ENCODE measurements at regions not wholly inside any gene's neighbourhood (a gene's known extent, or its start where the extent isn't known, plus 50 kb on each side); places are given as distances from the start of the nearest gene placed in this dataset.

DNA sequence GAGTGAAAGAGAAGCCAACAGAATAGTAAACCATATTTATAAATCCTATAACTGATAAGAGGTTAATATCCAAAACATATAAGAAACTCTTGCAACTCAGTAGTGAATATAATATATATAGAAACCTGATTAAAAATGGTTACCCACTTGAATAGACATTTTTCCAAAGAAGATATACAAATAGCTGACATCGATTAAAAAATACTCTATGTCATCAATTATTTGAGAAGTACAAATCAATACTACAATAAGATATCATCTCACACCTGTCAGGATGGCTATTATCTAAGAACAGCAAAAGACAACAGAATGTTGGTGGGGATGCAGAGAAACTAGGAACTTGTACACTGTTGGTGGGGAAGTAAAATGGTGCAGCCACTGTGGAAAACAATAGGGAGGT, 254.4 kb downstream of the PPARGC1A start:
- Histone ChIP-seq H3K9me3 (ENCODE audit: control insufficient read depth in 2 of 2, insufficient read depth in 1 of 2, low read depth in 1 of 2, low read length in 1 of 2) (no peaks in the 10 kb centered on the region), H3K36me3 (ENCODE audit: control insufficient read depth in 3 of 3, insufficient read depth in 2 of 3, low read depth in 1 of 3, low read length in 3 of 3) (no peaks in the 10 kb centered on the region), H3K4me1 (ENCODE audit: control insufficient read depth in 3 of 3, insufficient read depth in 2 of 3, low read depth in 1 of 3, low read length in 2 of 3) (no peaks in the 10 kb centered on the region), H3K4me3 (ENCODE audit: low read depth in 1 of 3, low read length in 3 of 3) (no peak overlapping the region), H3K27ac (ENCODE audit: low read depth in 1 of 3, low read length in 2 of 3) (no peak overlapping the region), H3K27me3 (ENCODE audit: control insufficient read depth in 3 of 3, insufficient read depth in 3 of 3, low read length in 3 of 3) (no peaks in the 10 kb centered on the region)
- FAIRE-seq (no peak), DNase-seq (no peak)
- 91 to 97% (median 93%) methylated on average over 1 of the region's 1 CpG for WGBS, 3 donors

DNA sequence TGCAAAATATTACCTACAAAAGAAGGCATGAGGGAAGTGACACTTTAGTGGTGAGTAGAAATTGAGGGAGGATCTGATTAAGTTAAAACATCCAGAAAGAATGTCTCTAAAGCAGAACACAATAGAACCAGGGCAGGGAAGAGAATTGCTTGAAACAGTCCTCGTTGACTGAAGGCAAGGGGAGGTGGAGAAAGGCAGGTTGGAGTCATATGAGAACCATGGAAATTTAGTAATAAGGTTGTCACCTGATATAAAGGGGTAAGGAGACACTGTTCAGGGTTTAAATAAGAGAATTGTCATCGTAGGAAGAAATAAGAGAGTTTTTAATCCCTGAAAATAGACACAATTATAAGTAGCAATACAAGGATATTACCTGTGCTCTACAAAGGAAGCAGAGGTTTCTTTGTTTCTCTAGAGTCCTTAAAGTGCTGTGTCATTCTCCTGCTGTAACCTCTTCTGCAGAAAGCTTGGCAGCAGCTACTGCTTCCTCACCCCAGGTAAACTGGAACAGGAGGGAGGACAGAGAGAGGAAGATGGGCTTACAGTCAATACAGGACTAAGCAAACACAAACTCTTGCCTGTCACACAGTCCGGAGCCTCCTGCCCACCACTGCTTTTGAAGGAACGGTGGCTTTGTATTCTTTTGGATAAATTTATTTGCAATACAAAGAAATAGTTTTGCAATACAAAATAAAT, 258.4 kb downstream of the PPARGC1A start:
- H3K27ac ChIP-seq (ENCODE audit: low read depth in 1 of 3, low read length in 2 of 3): no peak overlapping the region
- DNase-seq (no peak), FAIRE-seq (no peak)
- no peaks in the 10 kb centered on the region for H3K9me3 ChIP-seq (ENCODE audit: control insufficient read depth in 2 of 2, insufficient read depth in 1 of 2, low read depth in 1 of 2, low read length in 1 of 2)
- H3K27me3 ChIP-seq (ENCODE audit: control insufficient read depth in 3 of 3, insufficient read depth in 3 of 3, low read length in 3 of 3): no peaks in the 10 kb centered on the region
- no peaks in the 10 kb centered on the region for H3K36me3 ChIP-seq (ENCODE audit: control insufficient read depth in 3 of 3, insufficient read depth in 2 of 3, low read depth in 1 of 3, low read length in 3 of 3)
- WGBS, 3 donors: 62 to 66% (median 65%) methylated on average over 4 of the region's 4 CpGs
- H3K4me1 ChIP-seq (ENCODE audit: control insufficient read depth in 3 of 3, insufficient read depth in 2 of 3, low read depth in 1 of 3, low read length in 2 of 3): no peaks in the 10 kb centered on the region
- no peak overlapping the region for H3K4me3 ChIP-seq (ENCODE audit: low read depth in 1 of 3, low read length in 3 of 3)

DNA sequence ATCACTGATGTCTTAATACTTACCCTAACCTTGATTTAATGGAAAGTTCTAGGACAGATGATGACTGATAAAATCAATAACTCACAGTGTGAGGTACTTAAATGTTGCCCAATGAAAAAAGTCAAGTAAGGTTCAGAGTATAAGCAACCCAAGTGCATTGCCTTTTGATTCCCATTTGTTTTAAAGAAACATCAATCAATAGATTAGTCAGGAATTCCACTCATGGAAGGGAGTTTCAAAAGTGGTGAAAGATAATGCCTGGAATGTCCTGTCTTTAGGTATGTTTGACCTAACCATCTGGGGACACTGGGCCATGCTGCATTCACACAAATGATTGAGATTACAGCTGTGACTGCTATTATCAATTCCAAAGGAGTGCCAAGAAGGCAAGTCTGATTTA, 259.7 kb downstream of the PPARGC1A start:
- Histone ChIP-seq H3K4me3 (ENCODE audit: low read depth in 1 of 3, low read length in 3 of 3) (no peak overlapping the region), H3K27ac (ENCODE audit: low read depth in 1 of 3, low read length in 2 of 3) (no peak overlapping the region), H3K4me1 (ENCODE audit: control insufficient read depth in 3 of 3, insufficient read depth in 2 of 3, low read depth in 1 of 3, low read length in 2 of 3) (no peaks in the 10 kb centered on the region), H3K36me3 (ENCODE audit: control insufficient read depth in 3 of 3, insufficient read depth in 2 of 3, low read depth in 1 of 3, low read length in 3 of 3) (no peaks in the 10 kb centered on the region), H3K9me3 (ENCODE audit: control insufficient read depth in 2 of 2, insufficient read depth in 1 of 2, low read depth in 1 of 2, low read length in 1 of 2) (no peaks in the 10 kb centered on the region), H3K27me3 (ENCODE audit: control insufficient read depth in 3 of 3, insufficient read depth in 3 of 3, low read length in 3 of 3) (no peaks in the 10 kb centered on the region)
- no peak for DNase-seq
- no peak for FAIRE-seq

DNA sequence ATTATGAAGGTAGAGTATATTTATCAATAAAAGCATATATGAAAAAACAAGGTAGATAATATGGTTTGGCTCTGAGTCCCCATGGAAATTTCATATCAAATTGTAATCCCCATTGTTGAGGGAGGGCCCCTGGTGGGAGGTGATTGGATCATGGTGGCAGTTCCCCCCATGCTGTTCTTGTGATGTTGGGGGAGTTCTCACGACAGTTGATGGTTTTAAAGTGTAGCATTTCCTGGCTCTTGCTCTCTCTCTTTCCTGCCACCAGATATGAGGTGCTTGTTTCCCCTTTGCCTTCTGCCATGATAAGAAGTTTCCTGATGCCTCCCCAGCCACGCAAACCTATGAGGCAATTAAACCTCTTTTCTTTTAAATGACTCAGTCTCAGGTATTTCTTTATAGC, 260.4 kb downstream of the PPARGC1A start:
- Histone ChIP-seq H3K4me3 (ENCODE audit: low read depth in 1 of 3, low read length in 3 of 3) (no peak overlapping the region), H3K4me1 (ENCODE audit: control insufficient read depth in 3 of 3, insufficient read depth in 2 of 3, low read depth in 1 of 3, low read length in 2 of 3) (no peaks in the 10 kb centered on the region), H3K27ac (ENCODE audit: low read depth in 1 of 3, low read length in 2 of 3) (no peak overlapping the region), H3K9me3 (ENCODE audit: control insufficient read depth in 2 of 2, insufficient read depth in 1 of 2, low read depth in 1 of 2, low read length in 1 of 2) (no peaks in the 10 kb centered on the region), H3K36me3 (ENCODE audit: control insufficient read depth in 3 of 3, insufficient read depth in 2 of 3, low read depth in 1 of 3, low read length in 3 of 3) (no peaks in the 10 kb centered on the region), H3K27me3 (ENCODE audit: control insufficient read depth in 3 of 3, insufficient read depth in 3 of 3, low read length in 3 of 3) (no peaks in the 10 kb centered on the region)
- FAIRE-seq (no peak), DNase-seq (no peak)
- WGBS, 3 donors: 40 to 49% (median 41%) methylated on average over 2 of the region's 2 CpGs

DNA sequence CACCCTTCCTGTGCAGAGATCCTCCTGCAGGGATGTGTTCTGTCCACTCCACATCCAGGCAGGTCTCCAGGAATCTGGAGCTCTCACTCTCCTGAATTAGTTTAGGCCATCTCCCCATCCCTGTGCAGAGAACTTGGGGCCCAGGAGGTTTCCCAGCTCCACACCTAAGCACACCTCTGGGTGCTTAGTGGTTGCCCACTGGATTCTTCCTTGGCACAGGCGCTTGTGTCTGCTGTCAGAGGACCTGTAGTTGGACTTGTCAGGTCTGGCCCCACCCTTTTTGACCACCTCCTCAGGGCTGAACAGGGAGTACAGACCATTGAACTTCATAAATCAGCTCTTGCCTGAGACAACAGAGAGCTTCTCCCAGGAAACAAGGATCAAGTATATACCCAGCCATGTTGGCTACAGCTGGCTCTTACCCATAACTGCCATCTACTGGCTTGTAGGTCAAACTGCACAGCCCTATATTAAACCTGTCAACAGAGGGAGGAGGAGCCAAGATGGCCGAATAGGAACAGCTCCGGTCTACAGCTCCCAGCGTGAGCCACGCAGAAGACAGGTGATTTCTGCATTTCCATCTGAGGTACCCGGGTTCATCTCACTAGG, 275.5 kb downstream of the PPARGC1A start:
- H3K4me1 ChIP-seq (ENCODE audit: control insufficient read depth in 3 of 3, insufficient read depth in 2 of 3, low read depth in 1 of 3, low read length in 2 of 3): no peaks in the 10 kb centered on the region
- no peaks in the 10 kb centered on the region for H3K36me3 ChIP-seq (ENCODE audit: control insufficient read depth in 3 of 3, insufficient read depth in 2 of 3, low read depth in 1 of 3, low read length in 3 of 3)
- H3K27ac ChIP-seq (ENCODE audit: low read depth in 1 of 3, low read length in 2 of 3): no peak overlapping the region
- no peak overlapping the region for H3K4me3 ChIP-seq (ENCODE audit: low read depth in 1 of 3, low read length in 3 of 3)
- WGBS, 3 donors: 78 to 88% (median 84%) methylated on average over 3 to 5 of the region's 6 CpGs
- H3K27me3 ChIP-seq (ENCODE audit: control insufficient read depth in 3 of 3, insufficient read depth in 3 of 3, low read length in 3 of 3): no peaks in the 10 kb centered on the region
- FAIRE-seq: no peak
- DNase-seq: peak; percentile 2 to 5
- H3K9me3 ChIP-seq (ENCODE audit: control insufficient read depth in 2 of 2, insufficient read depth in 1 of 2, low read depth in 1 of 2, low read length in 1 of 2): no peaks in the 10 kb centered on the region

DNA sequence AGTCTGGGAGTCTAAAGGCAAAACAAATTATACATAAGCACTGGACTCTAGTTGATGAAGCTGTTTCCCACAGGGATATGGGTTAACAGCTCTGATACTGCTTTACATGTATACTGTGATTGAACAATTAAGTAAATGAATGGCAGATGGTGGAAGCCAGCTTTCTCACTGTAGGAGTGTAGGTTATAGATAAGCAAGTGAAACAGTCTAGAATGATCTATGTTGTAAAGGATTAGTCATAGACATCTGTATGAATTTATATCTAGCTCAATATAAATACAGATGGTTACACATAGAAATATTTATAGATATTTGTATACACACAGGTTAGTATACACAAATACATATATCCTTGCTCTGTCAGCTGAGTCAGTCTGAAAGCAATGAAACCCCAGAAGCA, 276.1 kb downstream of the PPARGC1A start:
- FAIRE-seq: no peak
- DNase-seq: peak in 1 of 2 donors; percentile 4
- no peak overlapping the region for H3K27ac ChIP-seq (ENCODE audit: low read depth in 1 of 3, low read length in 2 of 3)

DNA sequence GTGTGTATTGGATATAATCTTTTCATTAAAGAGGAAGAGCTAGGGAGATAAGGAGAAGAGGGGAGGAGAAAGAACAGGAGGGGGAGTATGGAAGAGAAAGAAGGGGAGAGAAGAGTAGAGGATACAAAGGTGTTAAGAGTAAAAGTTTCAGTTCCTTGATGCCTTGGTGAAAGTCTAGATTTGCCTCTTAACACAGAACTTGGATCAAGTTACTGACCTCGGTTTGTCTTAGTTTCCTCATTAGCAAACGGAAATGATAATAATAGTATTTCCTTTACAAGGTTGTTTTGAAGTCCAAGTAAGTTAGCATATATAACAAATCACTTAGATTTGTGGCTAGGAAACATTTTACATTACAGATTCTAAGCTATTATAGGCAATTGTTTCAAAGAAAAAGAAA, 287.1 kb downstream of the PPARGC1A start:
- 45 to 76% (median 62%) methylated on average over 2 of the region's 2 CpGs for WGBS, 3 donors
- DNase-seq (no peak), FAIRE-seq (no peak)
- Histone ChIP-seq H3K27me3 (ENCODE audit: control insufficient read depth in 3 of 3, insufficient read depth in 3 of 3, low read length in 3 of 3) (no peaks in the 10 kb centered on the region), H3K4me3 (ENCODE audit: low read depth in 1 of 3, low read length in 3 of 3) (no peak overlapping the region), H3K27ac (ENCODE audit: low read depth in 1 of 3, low read length in 2 of 3) (no peak overlapping the region), H3K36me3 (ENCODE audit: control insufficient read depth in 3 of 3, insufficient read depth in 2 of 3, low read depth in 1 of 3, low read length in 3 of 3) (no peaks in the 10 kb centered on the region), H3K9me3 (ENCODE audit: control insufficient read depth in 2 of 2, insufficient read depth in 1 of 2, low read depth in 1 of 2, low read length in 1 of 2) (no peaks in the 10 kb centered on the region), H3K4me1 (ENCODE audit: control insufficient read depth in 3 of 3, insufficient read depth in 2 of 3, low read depth in 1 of 3, low read length in 2 of 3) (no peaks in the 10 kb centered on the region)

More for the DNA sequence above, 276.1 kb downstream of the PPARGC1A start:
- H3K36me3 ChIP-seq (ENCODE audit: control insufficient read depth in 3 of 3, insufficient read depth in 2 of 3, low read depth in 1 of 3, low read length in 3 of 3): no peaks in the 10 kb centered on the region
- H3K9me3 ChIP-seq (ENCODE audit: control insufficient read depth in 2 of 2, insufficient read depth in 1 of 2, low read depth in 1 of 2, low read length in 1 of 2): no peaks in the 10 kb centered on the region
- H3K4me1 ChIP-seq (ENCODE audit: control insufficient read depth in 3 of 3, insufficient read depth in 2 of 3, low read depth in 1 of 3, low read length in 2 of 3): no peaks in the 10 kb centered on the region
- H3K4me3 ChIP-seq (ENCODE audit: low read depth in 1 of 3, low read length in 3 of 3): no peak overlapping the region
- H3K27me3 ChIP-seq (ENCODE audit: control insufficient read depth in 3 of 3, insufficient read depth in 3 of 3, low read length in 3 of 3): no peaks in the 10 kb centered on the region

DNA sequence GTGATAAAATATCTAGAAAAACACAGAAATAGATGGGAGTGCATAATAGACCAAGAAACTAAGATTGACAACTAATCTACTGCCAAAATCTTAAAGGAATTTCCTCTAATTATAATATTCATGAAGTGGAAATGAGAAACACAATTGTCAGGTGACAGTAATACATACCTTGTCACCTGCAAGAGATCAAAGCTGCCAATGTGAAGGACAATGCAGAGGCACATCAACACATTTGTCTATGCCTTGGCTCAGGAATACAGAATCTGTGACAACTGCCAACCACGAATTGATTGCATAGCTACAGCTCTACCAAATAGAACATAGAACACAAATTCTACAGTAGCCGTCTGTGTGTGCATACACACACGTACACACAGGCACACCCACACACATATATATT, 295.7 kb downstream of the PPARGC1A start:
- no peak overlapping the region for H3K27ac ChIP-seq (ENCODE audit: low read depth in 1 of 3, low read length in 2 of 3)
- H3K27me3 ChIP-seq (ENCODE audit: control insufficient read depth in 3 of 3, insufficient read depth in 3 of 3, low read length in 3 of 3): no peaks in the 10 kb centered on the region
- peaks cover 2 to 11% of the 10 kb centered on the region in 2 donors for H3K9me3 ChIP-seq (ENCODE audit: control insufficient read depth in 2 of 2, insufficient read depth in 1 of 2, low read depth in 1 of 2, low read length in 1 of 2)
- H3K4me1 ChIP-seq (ENCODE audit: control insufficient read depth in 3 of 3, insufficient read depth in 2 of 3, low read depth in 1 of 3, low read length in 2 of 3): no peaks in the 10 kb centered on the region
- WGBS, 3 donors: 48 to 74% (median 73%) methylated on average over 3 of the region's 3 CpGs
- DNase-seq (no peak), FAIRE-seq (no peak)
- H3K4me3 ChIP-seq (ENCODE audit: low read depth in 1 of 3, low read length in 3 of 3): no peak overlapping the region
- H3K36me3 ChIP-seq (ENCODE audit: control insufficient read depth in 3 of 3, insufficient read depth in 2 of 3, low read depth in 1 of 3, low read length in 3 of 3): no peaks in the 10 kb centered on the region

DNA sequence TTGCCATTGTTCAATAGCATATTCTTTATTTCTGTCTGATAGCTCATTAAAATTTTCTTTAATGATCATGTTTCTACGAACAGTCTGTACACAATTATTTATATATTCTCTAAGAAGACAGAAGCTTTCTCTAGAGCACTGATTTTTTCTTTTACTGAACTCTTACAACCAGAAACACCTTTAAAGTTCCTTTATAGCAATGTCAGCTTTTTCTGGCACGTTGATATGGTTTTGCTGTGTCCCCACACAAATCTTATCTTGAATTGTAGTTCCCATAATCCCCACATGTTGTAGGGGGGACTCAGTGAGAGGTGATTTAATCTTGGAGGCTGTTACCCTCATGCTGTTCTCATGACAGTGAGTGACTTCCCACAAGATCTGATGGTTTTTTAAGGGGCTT, 299.4 kb downstream of the PPARGC1A start:
- Histone ChIP-seq H3K4me1 (ENCODE audit: control insufficient read depth in 3 of 3, insufficient read depth in 2 of 3, low read depth in 1 of 3, low read length in 2 of 3) (no peaks in the 10 kb centered on the region), H3K9me3 (ENCODE audit: control insufficient read depth in 2 of 2, insufficient read depth in 1 of 2, low read depth in 1 of 2, low read length in 1 of 2) (peaks cover 2 to 14% of the 10 kb centered on the region in 2 donors), H3K27ac (ENCODE audit: low read depth in 1 of 3, low read length in 2 of 3) (no peak overlapping the region), H3K27me3 (ENCODE audit: control insufficient read depth in 3 of 3, insufficient read depth in 3 of 3, low read length in 3 of 3) (no peaks in the 10 kb centered on the region), H3K36me3 (ENCODE audit: control insufficient read depth in 3 of 3, insufficient read depth in 2 of 3, low read depth in 1 of 3, low read length in 3 of 3) (no peaks in the 10 kb centered on the region), H3K4me3 (ENCODE audit: low read depth in 1 of 3, low read length in 3 of 3) (no peak overlapping the region)
- FAIRE-seq: no peak
- WGBS, 3 donors: 41 to 62% (median 58%) methylated on average over 2 of the region's 2 CpGs
- no peak for DNase-seq

Measured in small intestine (tissue), 7 donors.